ENCODE measurements at regions not wholly inside any gene's neighbourhood (a gene's known extent, or its start where the extent isn't known, plus 50 kb on each side); places are given as distances from the start of the nearest gene placed in this dataset.

GRCh38 chr12:118553856-118554504 is 177.6 kb downstream of the SUDS3 start:
- Histone ChIP-seq H3K4me1 (replicated peaks; ENCODE audit: insufficient read depth) (no peaks in the 10 kb centered on the region), H3K36me3 (ENCODE audit: low read depth) (no peaks in the 10 kb centered on the region), H3K9me3 (ENCODE audit: insufficient read depth, low read depth) (no peaks in the 10 kb centered on the region), H3K79me2 (ENCODE audit: low read depth) (no peaks in the 10 kb centered on the region), H3K9me2 (ENCODE audit: insufficient read depth) (no peaks in the 10 kb centered on the region), H3K27ac (no peak overlapping the region), H3K27me3 (ENCODE audit: insufficient read depth, low read depth) (peaks cover 9% of the 10 kb centered on the region; the same call in 1 of the 2 replicates), H4K20me1 (ENCODE audit: insufficient read depth) (no peaks in the 10 kb centered on the region), H2AFZ (no peak overlapping the region), H3K4me3 (no peak overlapping the region), H3F3A (ENCODE audit: insufficient read depth, low read depth) (no peaks in the 10 kb centered on the region), H3K4me2 (no peak overlapping the region)
- no TSS peak for BruUV-seq (replicated peaks)
- POLR2A ChIA-PET (ENCODE audit: unreplicated experiment), result no interaction called here
- intact Hi-C loops (cut with micrococcal nuclease; ENCODE audit: unreplicated experiment), result no loop called here
- CTCF ChIA-PET, result no interaction called here
- no peak for DNase-seq
- no peak for TF ChIP-seq EZH2 (IDR thresholded peaks at IDR 0.05; ENCODE audit: low read depth)
- TF ChIP-seq, protein P1, sequence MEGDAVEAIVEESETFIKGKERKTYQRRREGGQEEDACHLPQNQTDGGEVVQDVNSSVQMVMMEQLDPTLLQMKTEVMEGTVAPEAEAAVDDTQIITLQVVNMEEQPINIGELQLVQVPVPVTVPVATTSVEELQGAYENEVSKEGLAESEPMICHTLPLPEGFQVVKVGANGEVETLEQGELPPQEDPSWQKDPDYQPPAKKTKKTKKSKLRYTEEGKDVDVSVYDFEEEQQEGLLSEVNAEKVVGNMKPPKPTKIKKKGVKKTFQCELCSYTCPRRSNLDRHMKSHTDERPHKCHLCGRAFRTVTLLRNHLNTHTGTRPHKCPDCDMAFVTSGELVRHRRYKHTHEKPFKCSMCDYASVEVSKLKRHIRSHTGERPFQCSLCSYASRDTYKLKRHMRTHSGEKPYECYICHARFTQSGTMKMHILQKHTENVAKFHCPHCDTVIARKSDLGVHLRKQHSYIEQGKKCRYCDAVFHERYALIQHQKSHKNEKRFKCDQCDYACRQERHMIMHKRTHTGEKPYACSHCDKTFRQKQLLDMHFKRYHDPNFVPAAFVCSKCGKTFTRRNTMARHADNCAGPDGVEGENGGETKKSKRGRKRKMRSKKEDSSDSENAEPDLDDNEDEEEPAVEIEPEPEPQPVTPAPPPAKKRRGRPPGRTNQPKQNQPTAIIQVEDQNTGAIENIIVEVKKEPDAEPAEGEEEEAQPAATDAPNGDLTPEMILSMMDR (conservative IDR thresholded peaks at IDR 0.05), result no peak

GRCh38 chr12:118558941-118559340 is 182.6 kb downstream of the SUDS3 start:
- H4K20me1 ChIP-seq (ENCODE audit: insufficient read depth), result no peaks in the 10 kb centered on the region
- H3K4me1 ChIP-seq (replicated peaks; ENCODE audit: insufficient read depth), result no peaks in the 10 kb centered on the region
- H3K27me3 ChIP-seq (ENCODE audit: insufficient read depth, low read depth), result peaks cover 40% of the 10 kb centered on the region
- H3K36me3 ChIP-seq (ENCODE audit: low read depth), result no peaks in the 10 kb centered on the region
- H3K4me2 ChIP-seq, result no peak overlapping the region
- no peaks in the 10 kb centered on the region for H3K79me2 ChIP-seq (ENCODE audit: low read depth)
- no peaks in the 10 kb centered on the region for H3K9me2 ChIP-seq (ENCODE audit: insufficient read depth)
- ChIA-PET POLR2A (ENCODE audit: unreplicated experiment) (no interaction called here), CTCF (no interaction called here)
- H2AFZ ChIP-seq, result no peak overlapping the region
- H3K4me3 ChIP-seq, result no peak overlapping the region
- H3K9me3 ChIP-seq (ENCODE audit: insufficient read depth, low read depth), result no peaks in the 10 kb centered on the region
- no peak for DNase-seq
- no peak for TF ChIP-seq EZH2 (IDR thresholded peaks at IDR 0.05; ENCODE audit: low read depth)
- TF ChIP-seq, protein P1 (conservative IDR thresholded peaks at IDR 0.05), result no peak
- intact Hi-C loops (cut with micrococcal nuclease; ENCODE audit: unreplicated experiment), result no loop called here
- no peaks in the 10 kb centered on the region for H3F3A ChIP-seq (ENCODE audit: insufficient read depth, low read depth)
- H3K27ac ChIP-seq, result no peak overlapping the region
- BruUV-seq (replicated peaks), result no TSS peak

DNA sequence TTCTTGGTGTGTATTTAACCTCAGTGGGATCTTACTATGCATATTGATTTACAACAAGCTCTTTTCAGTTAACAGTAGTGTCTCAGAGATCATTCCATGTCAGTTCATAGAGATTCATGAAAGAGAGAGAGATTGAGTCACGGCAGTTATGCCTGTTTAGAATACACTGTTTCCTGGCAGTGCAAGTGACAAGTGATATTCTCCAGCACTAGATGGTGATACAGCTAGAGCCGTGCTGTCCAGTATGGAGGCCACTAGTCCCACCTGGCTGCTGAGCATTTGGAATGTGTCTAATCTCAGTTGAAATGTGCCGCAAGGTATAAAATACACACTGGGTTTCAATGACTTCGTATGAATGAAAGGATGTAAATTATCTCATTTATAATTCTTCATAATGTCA is 184.4 kb downstream of the SUDS3 start:
- H3K4me3 ChIP-seq, result no peak overlapping the region
- no peak overlapping the region for H2AFZ ChIP-seq
- H3K36me3 ChIP-seq (ENCODE audit: low read depth), result no peaks in the 10 kb centered on the region
- H3K4me1 ChIP-seq (replicated peaks; ENCODE audit: insufficient read depth), result no peaks in the 10 kb centered on the region
- no peaks in the 10 kb centered on the region for H4K20me1 ChIP-seq (ENCODE audit: insufficient read depth)
- no peaks in the 10 kb centered on the region for H3K9me3 ChIP-seq (ENCODE audit: insufficient read depth, low read depth)
- no TSS peak for BruUV-seq (replicated peaks)
- intact Hi-C loops (cut with micrococcal nuclease; ENCODE audit: unreplicated experiment), result no loop called here
- ChIA-PET POLR2A (ENCODE audit: unreplicated experiment) (no interaction called here), CTCF (no interaction called here)
- TF ChIP-seq, protein P1 (conservative IDR thresholded peaks at IDR 0.05), result no peak
- no peak for TF ChIP-seq EZH2 (IDR thresholded peaks at IDR 0.05; ENCODE audit: low read depth)
- H3K79me2 ChIP-seq (ENCODE audit: low read depth), result no peaks in the 10 kb centered on the region
- H3K9me2 ChIP-seq (ENCODE audit: insufficient read depth), result no peaks in the 10 kb centered on the region
- H3K4me2 ChIP-seq, result no peak overlapping the region
- DNase-seq, result no peak
- no peak overlapping the region for H3K27ac ChIP-seq
- H3K27me3 ChIP-seq (ENCODE audit: insufficient read depth, low read depth), result peaks cover 52% of the 10 kb centered on the region
- H3F3A ChIP-seq (ENCODE audit: insufficient read depth, low read depth), result no peaks in the 10 kb centered on the region

Measured in PC-9 (cell line).